Nephron progenitor cell (in vitro differentiated cells): ENCODE measurements at regions not wholly inside any gene's neighbourhood (a gene's known extent, or its start where the extent isn't known, plus 50 kb on each side); places are given as distances from the start of the nearest gene placed in this dataset.

Experiments
- DNase-seq: peaks from one replicate; pipeline ENCODE4 v3.0.0; 2021
- H3K27ac Mint-ChIP-seq: 2 replicates; pipeline ENCODE4 v1.8.0; 2021; ENCODE audit warnings: mild to moderate bottlenecking, moderate library complexity, mixed read lengths
- H3K27me3 Mint-ChIP-seq: 2 replicates; pipeline ENCODE4 v1.8.0; 2021; ENCODE audit warnings: mild to moderate bottlenecking, low read depth, mixed read lengths; ENCODE audit not compliant: poor library complexity
- H3K36me3 Mint-ChIP-seq: 2 replicates; pipeline ENCODE4 v1.8.0; 2021; ENCODE audit warnings: low read depth, mixed read lengths
- H3K4me1 Mint-ChIP-seq: 2 replicates; pipeline ENCODE4 v1.8.0; 2021; ENCODE audit warnings: mixed read lengths
- H3K4me3 Mint-ChIP-seq: 2 replicates; pipeline ENCODE4 v1.8.0; 2021; ENCODE audit warnings: mild to moderate bottlenecking, moderate library complexity, mixed read lengths
- H3K9me3 Mint-ChIP-seq: 2 replicates; pipeline ENCODE4 v1.8.0; 2021; ENCODE audit warnings: mild to moderate bottlenecking, moderate library complexity, mixed read lengths
- CTCF ChIP-seq: fragments of 200-600 bp; sonication (generic); IDR thresholded peaks from 2 replicates; pipeline ENCODE4 v1.5.0; 2021; ENCODE audit warnings: antibody characterized with exemption

DNA sequence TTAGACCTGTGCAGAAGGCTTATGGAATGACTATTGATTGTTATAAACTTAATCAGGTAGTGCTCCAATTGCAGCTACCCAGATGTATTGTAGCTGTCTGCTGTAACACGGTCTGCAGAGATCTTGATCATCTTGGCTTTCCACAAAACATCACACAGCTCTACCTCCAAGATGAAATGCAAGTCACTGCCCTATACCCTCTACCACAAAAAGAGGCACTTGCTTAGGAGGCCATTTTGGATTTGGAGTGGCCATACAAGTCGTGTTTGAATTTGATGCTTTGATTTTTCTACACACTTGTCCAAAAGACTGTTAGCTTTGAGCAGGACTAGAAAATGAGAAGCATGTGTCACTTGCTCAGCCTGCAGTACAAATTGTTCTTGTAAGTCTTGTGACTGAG lies 377.2 kb downstream of the TNS3 start:
- Mint-ChIP-seq H3K27ac (no peak overlapping the region), H3K27me3 (peaks cover 4% of the 10 kb centered on the region), H3K36me3 (no peaks in the 10 kb centered on the region), H3K9me3 (peaks cover 9% of the 10 kb centered on the region), H3K4me3 (no peak overlapping the region), H3K4me1 (no peaks in the 10 kb centered on the region)
- TF ChIP-seq CTCF = no peak
- no peak for DNase-seq

GRCh38 chr7:47202146-47202783 lies 379.6 kb downstream of the TNS3 start:
- Mint-ChIP-seq H3K36me3 (no peaks in the 10 kb centered on the region), H3K27me3 (peaks cover 4% of the 10 kb centered on the region), H3K4me3 (no peak overlapping the region), H3K4me1 (no peaks in the 10 kb centered on the region), H3K27ac (no peak overlapping the region), H3K9me3 (peaks cover 9% of the 10 kb centered on the region)
- no peak for DNase-seq
- TF ChIP-seq CTCF = no peak

DNA sequence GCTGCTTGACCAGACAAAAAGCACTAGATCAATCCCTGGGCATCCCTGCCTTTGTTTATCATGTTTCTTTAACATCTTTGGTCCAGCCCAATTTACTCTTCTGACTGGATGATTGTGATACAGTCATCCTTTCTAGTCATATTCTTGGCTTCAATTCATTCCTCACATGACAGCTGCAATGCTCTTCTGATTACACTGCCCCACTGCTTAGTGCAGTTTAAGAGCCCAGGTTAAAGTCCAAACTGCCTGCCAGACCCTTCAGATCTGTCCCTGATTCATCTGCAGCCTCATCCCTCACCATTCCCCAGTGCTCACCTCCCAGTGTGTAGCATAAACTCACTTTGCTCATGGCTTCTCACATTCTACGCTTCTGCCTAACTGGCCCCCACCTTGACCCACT lies 383.8 kb downstream of the TNS3 start:
- no peak for TF ChIP-seq CTCF
- H3K27me3 Mint-ChIP-seq = peaks cover 11% of the 10 kb centered on the region

GRCh38 chr7:47197486-47197885 lies 384.4 kb downstream of the TNS3 start:
- no peaks in the 10 kb centered on the region for H3K36me3 Mint-ChIP-seq
- no peak overlapping the region for H3K27ac Mint-ChIP-seq
- no peak for DNase-seq
- no peak overlapping the region for H3K4me3 Mint-ChIP-seq
- peaks cover 11% of the 10 kb centered on the region for H3K27me3 Mint-ChIP-seq
- no peaks in the 10 kb centered on the region for H3K4me1 Mint-ChIP-seq
- TF ChIP-seq CTCF = no peak
- H3K9me3 Mint-ChIP-seq = no peaks in the 10 kb centered on the region

More for the DNA sequence above, 383.8 kb downstream of the TNS3 start:
- H3K4me1 Mint-ChIP-seq = no peaks in the 10 kb centered on the region
- H3K4me3 Mint-ChIP-seq = no peak overlapping the region
- DNase-seq = no peak
- H3K9me3 Mint-ChIP-seq = no peaks in the 10 kb centered on the region
- no peak overlapping the region for H3K27ac Mint-ChIP-seq
- no peaks in the 10 kb centered on the region for H3K36me3 Mint-ChIP-seq

DNA sequence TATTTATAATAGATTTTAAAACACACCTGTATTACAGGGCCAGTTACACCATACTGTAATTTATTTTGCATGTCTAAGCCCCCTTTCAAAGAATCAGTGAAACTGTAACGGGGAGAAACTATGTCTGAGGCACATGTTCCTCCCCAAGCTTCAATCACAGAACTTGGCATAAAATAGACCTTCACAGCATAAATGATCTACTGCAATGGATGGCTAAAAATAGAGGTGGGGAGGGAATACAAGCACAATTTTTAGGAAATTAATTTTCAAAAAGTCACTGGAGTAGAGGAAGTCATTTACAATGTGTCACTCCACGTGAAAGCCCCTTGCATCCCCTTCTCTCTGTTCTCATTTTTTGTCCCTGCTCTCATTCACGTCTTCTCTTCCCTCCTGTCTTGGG lies 385.2 kb downstream of the TNS3 start:
- Mint-ChIP-seq H3K4me1 (no peaks in the 10 kb centered on the region), H3K27me3 (peaks cover 13% of the 10 kb centered on the region), H3K27ac (no peak overlapping the region), H3K9me3 (no peaks in the 10 kb centered on the region), H3K36me3 (no peaks in the 10 kb centered on the region), H3K4me3 (no peak overlapping the region)
- DNase-seq = no peak
- no peak for TF ChIP-seq CTCF

DNA sequence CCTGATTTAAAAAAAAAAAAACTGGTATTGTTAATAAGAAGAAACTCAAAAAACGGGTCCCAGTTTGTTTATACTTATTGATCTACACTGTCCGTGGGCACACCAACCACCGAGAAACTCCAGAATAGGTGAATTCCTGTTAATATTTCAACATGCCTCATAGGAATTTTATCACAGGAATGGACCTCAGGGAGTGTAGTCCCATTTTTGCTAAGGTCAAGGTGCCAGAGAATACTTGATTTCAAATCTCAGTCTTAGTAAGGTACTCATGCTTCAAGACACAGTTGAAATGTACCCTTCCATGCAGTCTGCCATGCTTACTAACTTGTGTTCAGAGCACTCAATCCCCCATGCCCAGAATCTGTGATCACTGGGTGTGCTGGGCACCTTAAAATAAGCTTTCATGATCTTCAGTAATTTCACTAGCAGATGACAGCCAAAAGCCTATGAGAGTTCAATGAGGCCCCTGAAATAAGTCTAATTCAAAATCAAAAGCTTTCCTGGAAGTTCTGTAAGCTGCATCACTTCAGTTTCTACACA lies 385.7 kb downstream of the TNS3 start:
- Mint-ChIP-seq H3K9me3 (no peaks in the 10 kb centered on the region), H3K4me1 (no peaks in the 10 kb centered on the region), H3K36me3 (no peaks in the 10 kb centered on the region), H3K27ac (no peak overlapping the region), H3K27me3 (peaks cover 14% of the 10 kb centered on the region), H3K4me3 (no peak overlapping the region)
- TF ChIP-seq CTCF = no peak
- no peak for DNase-seq
